ENCODE measurements at regions not wholly inside any gene's neighbourhood (a gene's known extent, or its start where the extent isn't known, plus 50 kb on each side); places are given as distances from the start of the nearest gene placed in this dataset.

DNA sequence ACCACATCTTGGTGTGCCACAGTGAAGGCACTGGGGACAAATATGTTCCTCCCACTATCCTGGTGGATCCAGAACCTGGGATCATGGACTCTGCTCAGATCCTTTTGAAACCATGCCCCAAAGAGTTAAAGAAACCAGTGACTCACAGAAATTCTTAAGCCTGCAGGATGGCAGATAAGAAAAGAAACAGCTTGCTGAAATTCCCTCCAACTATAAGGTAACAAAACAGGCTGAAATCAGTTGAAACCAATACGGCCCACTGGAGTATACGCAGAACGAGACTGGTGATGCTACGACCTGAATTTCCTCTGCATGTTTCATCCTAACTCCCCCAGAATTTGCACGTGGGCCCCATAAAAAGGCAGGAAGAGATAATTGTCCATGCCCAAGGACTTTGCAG, 209.6 kb downstream of the TJP1 start:
- Histone ChIP-seq H2BK5ac (ENCODE audit: low read depth, low read length, poor library complexity, severe bottlenecking) (peak overlapping the region; percentile 90), H3K36me3 (ENCODE audit: control insufficient read depth in 1 of 2, insufficient read depth in 2 of 2, low read depth in 1 of 2, low read length in 2 of 2) (no peaks in the 10 kb centered on the region), H3K9me3 (ENCODE audit: control insufficient read depth, low read length) (no peaks in the 10 kb centered on the region), H3K4me2 (ENCODE audit: low read length, poor library complexity, severe bottlenecking) (peak overlapping the region; percentile 36), H2BK12ac (ENCODE audit: low read length in 2 of 2) (peak overlapping the region; percentile 57 to 91), H3K27me3 (ENCODE audit: control insufficient read depth in 1 of 2, insufficient read depth in 1 of 2, low read length in 2 of 2) (no peaks in the 10 kb centered on the region), H2AK5ac (ENCODE audit: low read length, severe bottlenecking) (peak overlapping the region; percentile 72), H3K14ac (ENCODE audit: low read length in 2 of 2) (no peak overlapping the region), H2BK15ac (ENCODE audit: low read depth, poor library complexity, severe bottlenecking) (no peak overlapping the region), H4K91ac (ENCODE audit: low read length) (peak overlapping the region; percentile 82), H3K9ac (ENCODE audit: low read length) (peak overlapping the region; percentile 20), H2BK120ac (ENCODE audit: low read depth, low read length) (peak overlapping the region; percentile 38), H3K4ac (ENCODE audit: low read depth in 1 of 2, low read length in 2 of 2) (no peak overlapping the region), H3K18ac (ENCODE audit: low read depth in 1 of 2, low read length in 2 of 2) (peak overlapping the region in 1 of 2 experiments; percentile 61), H2AFZ (ENCODE audit: low read depth, low read length) (no peak overlapping the region), H3K23ac (ENCODE audit: low read length in 2 of 2) (no peak overlapping the region), H4K8ac (ENCODE audit: low read length) (no peak overlapping the region), H3K4me3 (ENCODE audit: insufficient read depth in 1 of 2, low read depth in 1 of 2, low read length in 2 of 2) (no peak overlapping the region), H3K4me1 (ENCODE audit: control insufficient read depth, insufficient read depth, low read depth, low read length) (peaks cover 14% of the 10 kb centered on the region), H3K27ac (ENCODE audit: low read length, poor library complexity, severe bottlenecking) (peak overlapping the region; percentile 92), H3K79me1 (replicated peaks; ENCODE audit: low read length, poor library complexity, severe bottlenecking) (no peaks in the 10 kb centered on the region)
- DNase-seq: peak; percentile 57
- WGBS: 19% methylated on average over 5 of the region's 5 CpGs

DNA sequence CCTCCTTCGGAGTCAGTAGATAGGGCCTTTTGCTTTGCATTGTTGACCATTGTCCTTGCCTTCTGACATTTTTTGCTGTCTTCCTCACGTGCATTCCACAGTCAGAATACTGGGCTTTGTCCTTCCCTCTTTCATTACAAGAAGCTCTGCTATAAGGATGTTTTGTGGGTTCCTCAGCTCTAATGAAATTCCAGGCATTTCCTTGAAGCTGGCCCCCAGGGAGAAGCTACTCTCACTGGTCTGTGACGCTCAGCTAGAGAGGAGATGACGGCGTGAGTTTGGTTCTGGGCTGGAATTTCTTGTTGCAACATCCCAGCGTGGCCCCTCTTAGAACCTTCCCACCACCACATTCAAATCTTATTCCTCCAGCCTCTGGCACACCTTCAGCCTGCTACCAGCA, 210.2 kb downstream of the TJP1 start:
- H2BK5ac ChIP-seq (ENCODE audit: low read depth, low read length, poor library complexity, severe bottlenecking): no peak overlapping the region
- H3K36me3 ChIP-seq (ENCODE audit: control insufficient read depth in 1 of 2, insufficient read depth in 2 of 2, low read depth in 1 of 2, low read length in 2 of 2): no peaks in the 10 kb centered on the region
- no peak overlapping the region for H3K4me3 ChIP-seq (ENCODE audit: insufficient read depth in 1 of 2, low read depth in 1 of 2, low read length in 2 of 2)
- H3K9ac ChIP-seq (ENCODE audit: low read length): peak overlapping the region; percentile 20
- WGBS: 15% methylated on average over 2 of the region's 6 CpGs
- no peaks in the 10 kb centered on the region for H3K9me3 ChIP-seq (ENCODE audit: control insufficient read depth, low read length)
- H3K4me2 ChIP-seq (ENCODE audit: low read length, poor library complexity, severe bottlenecking): peak overlapping the region; percentile 25
- no peak overlapping the region for H3K14ac ChIP-seq (ENCODE audit: low read length in 2 of 2)
- H3K79me1 ChIP-seq (replicated peaks; ENCODE audit: low read length, poor library complexity, severe bottlenecking): no peaks in the 10 kb centered on the region
- H3K27ac ChIP-seq (ENCODE audit: low read length, poor library complexity, severe bottlenecking): peak overlapping the region; percentile 92
- no peak overlapping the region for H2BK120ac ChIP-seq (ENCODE audit: low read depth, low read length)
- H4K8ac ChIP-seq (ENCODE audit: low read length): no peak overlapping the region
- no peak overlapping the region for H2AK5ac ChIP-seq (ENCODE audit: low read length, severe bottlenecking)
- no peak overlapping the region for H3K23ac ChIP-seq (ENCODE audit: low read length in 2 of 2)
- H3K27me3 ChIP-seq (ENCODE audit: control insufficient read depth in 1 of 2, insufficient read depth in 1 of 2, low read length in 2 of 2): no peaks in the 10 kb centered on the region
- H3K4ac ChIP-seq (ENCODE audit: low read depth in 1 of 2, low read length in 2 of 2): no peak overlapping the region
- no peak overlapping the region for H3K18ac ChIP-seq (ENCODE audit: low read depth in 1 of 2, low read length in 2 of 2)
- peaks cover 14% of the 10 kb centered on the region for H3K4me1 ChIP-seq (ENCODE audit: control insufficient read depth, insufficient read depth, low read depth, low read length)
- no peak overlapping the region for H4K91ac ChIP-seq (ENCODE audit: low read length)
- H2AFZ ChIP-seq (ENCODE audit: low read depth, low read length): no peak overlapping the region
- H2BK12ac ChIP-seq (ENCODE audit: low read length in 2 of 2): no peak overlapping the region
- DNase-seq: peak; percentile 85
- no peak overlapping the region for H2BK15ac ChIP-seq (ENCODE audit: low read depth, poor library complexity, severe bottlenecking)

DNA sequence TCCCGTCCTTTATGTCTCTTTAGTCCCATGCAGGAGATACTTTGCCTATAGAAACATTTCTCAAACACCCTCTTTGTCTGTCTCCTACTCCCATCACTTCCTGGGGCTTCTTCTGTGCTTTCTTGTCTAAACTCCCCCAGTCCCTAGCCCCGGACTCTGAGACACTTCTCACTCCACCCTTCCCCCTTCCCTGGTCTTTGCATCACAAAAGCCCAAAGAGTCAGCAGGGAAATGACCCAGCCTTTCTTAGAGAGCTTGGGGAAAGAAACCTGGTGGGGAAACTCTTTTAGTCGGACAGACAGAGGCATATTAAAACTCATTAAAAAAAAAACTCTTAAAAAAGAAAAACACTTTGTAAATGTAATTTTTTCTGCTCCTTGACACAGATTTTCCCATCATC, 211.2 kb downstream of the TJP1 start:
- peaks cover 14% of the 10 kb centered on the region for H3K4me1 ChIP-seq (ENCODE audit: control insufficient read depth, insufficient read depth, low read depth, low read length)
- H3K4me2 ChIP-seq (ENCODE audit: low read length, poor library complexity, severe bottlenecking): no peak overlapping the region
- H3K14ac ChIP-seq (ENCODE audit: low read length in 2 of 2): no peak overlapping the region
- peak overlapping the region; percentile 51 for H2AK5ac ChIP-seq (ENCODE audit: low read length, severe bottlenecking)
- no peaks in the 10 kb centered on the region for H3K79me1 ChIP-seq (replicated peaks; ENCODE audit: low read length, poor library complexity, severe bottlenecking)
- no peak overlapping the region for H2BK15ac ChIP-seq (ENCODE audit: low read depth, poor library complexity, severe bottlenecking)
- WGBS: 90% methylated on average over 1 of the region's 3 CpGs
- no peaks in the 10 kb centered on the region for H3K27me3 ChIP-seq (ENCODE audit: control insufficient read depth in 1 of 2, insufficient read depth in 1 of 2, low read length in 2 of 2)
- no peak for DNase-seq
- no peak overlapping the region for H3K4me3 ChIP-seq (ENCODE audit: insufficient read depth in 1 of 2, low read depth in 1 of 2, low read length in 2 of 2)
- H3K27ac ChIP-seq (ENCODE audit: low read length, poor library complexity, severe bottlenecking): no peak overlapping the region
- H3K9ac ChIP-seq (ENCODE audit: low read length): no peak overlapping the region
- H3K9me3 ChIP-seq (ENCODE audit: control insufficient read depth, low read length): no peaks in the 10 kb centered on the region
- H2AFZ ChIP-seq (ENCODE audit: low read depth, low read length): no peak overlapping the region
- H2BK12ac ChIP-seq (ENCODE audit: low read length in 2 of 2): no peak overlapping the region
- H3K36me3 ChIP-seq (ENCODE audit: control insufficient read depth in 1 of 2, insufficient read depth in 2 of 2, low read depth in 1 of 2, low read length in 2 of 2): no peaks in the 10 kb centered on the region
- no peak overlapping the region for H3K18ac ChIP-seq (ENCODE audit: low read depth in 1 of 2, low read length in 2 of 2)
- no peak overlapping the region for H4K91ac ChIP-seq (ENCODE audit: low read length)
- no peak overlapping the region for H3K23ac ChIP-seq (ENCODE audit: low read length in 2 of 2)
- H2BK5ac ChIP-seq (ENCODE audit: low read depth, low read length, poor library complexity, severe bottlenecking): no peak overlapping the region
- H2BK120ac ChIP-seq (ENCODE audit: low read depth, low read length): no peak overlapping the region
- no peak overlapping the region for H4K8ac ChIP-seq (ENCODE audit: low read length)
- no peak overlapping the region for H3K4ac ChIP-seq (ENCODE audit: low read depth in 1 of 2, low read length in 2 of 2)

- H3K9me3 ChIP-seq (ENCODE audit: control insufficient read depth, low read length): no peaks in the 10 kb centered on the region
- H3K79me1 ChIP-seq (replicated peaks; ENCODE audit: low read length, poor library complexity, severe bottlenecking): no peaks in the 10 kb centered on the region
- no peak overlapping the region for H2BK12ac ChIP-seq (ENCODE audit: low read length in 2 of 2)
- no peak overlapping the region for H3K23ac ChIP-seq (ENCODE audit: low read length in 2 of 2)
- H3K36me3 ChIP-seq (ENCODE audit: control insufficient read depth in 1 of 2, insufficient read depth in 2 of 2, low read depth in 1 of 2, low read length in 2 of 2): no peaks in the 10 kb centered on the region
- H3K14ac ChIP-seq (ENCODE audit: low read length in 2 of 2): no peak overlapping the region
- H4K91ac ChIP-seq (ENCODE audit: low read length): no peak overlapping the region
- H2BK15ac ChIP-seq (ENCODE audit: low read depth, poor library complexity, severe bottlenecking): no peak overlapping the region
- H4K8ac ChIP-seq (ENCODE audit: low read length): no peak overlapping the region
- H3K27me3 ChIP-seq (ENCODE audit: control insufficient read depth in 1 of 2, insufficient read depth in 1 of 2, low read length in 2 of 2): peaks cover 0 to 6% of the 10 kb centered on the region in 2 experiments
- 87% methylated on average over 5 of the region's 5 CpGs for WGBS
- H2AFZ ChIP-seq (ENCODE audit: low read depth, low read length): no peak overlapping the region
- no peak overlapping the region for H3K4ac ChIP-seq (ENCODE audit: low read depth in 1 of 2, low read length in 2 of 2)
- no peak overlapping the region for H3K9ac ChIP-seq (ENCODE audit: low read length)
- H3K4me2 ChIP-seq (ENCODE audit: low read length, poor library complexity, severe bottlenecking): no peak overlapping the region
- H3K4me1 ChIP-seq (ENCODE audit: control insufficient read depth, insufficient read depth, low read depth, low read length): no peaks in the 10 kb centered on the region
- H3K27ac ChIP-seq (ENCODE audit: low read length, poor library complexity, severe bottlenecking): no peak overlapping the region
- H2BK5ac ChIP-seq (ENCODE audit: low read depth, low read length, poor library complexity, severe bottlenecking): no peak overlapping the region
- H3K18ac ChIP-seq (ENCODE audit: low read depth in 1 of 2, low read length in 2 of 2): no peak overlapping the region
- H2BK120ac ChIP-seq (ENCODE audit: low read depth, low read length): no peak overlapping the region
- H2AK5ac ChIP-seq (ENCODE audit: low read length, severe bottlenecking): no peak overlapping the region
- no peak overlapping the region for H3K4me3 ChIP-seq (ENCODE audit: insufficient read depth in 1 of 2, low read depth in 1 of 2, low read length in 2 of 2)
- DNase-seq: no peak
Observed at GRCh38 chr15:29601811-29602210, 220.5 kb downstream of the TJP1 start.

Measured in mesenchymal stem cell (in vitro differentiated cells and primary cell).